ENCODE measurements at regions not wholly inside any gene's neighbourhood (a gene's known extent, or its start where the extent isn't known, plus 50 kb on each side); places are given as distances from the start of the nearest gene placed in this dataset.
A peak's percentile ranks its signal among the peaks of the same experiment; 100 is the strongest.

GRCh38 chr7:7103343-7104313, 78.7 kb upstream of the C1GALT1 start:
- TF ChIP-seq CTCF (conservative IDR thresholded peaks at IDR 0.05; ENCODE audit: low read depth, low read length) (peak; percentile 67), EZH2 (IDR thresholded peaks at IDR 0.05; ENCODE audit: borderline replicate concordance, low read depth, low read length, poor library complexity, severe bottlenecking) (no peak)
